ENCODE measurements at regions not wholly inside any gene's neighbourhood (a gene's known extent, or its start where the extent isn't known, plus 50 kb on each side); places are given as distances from the start of the nearest gene placed in this dataset.

- DNase-seq: no peak
- Mint-ChIP-seq H3K9me3 (no peaks in the 10 kb centered on the region), H3K27ac (no peak overlapping the region), H3K36me3 (no peaks in the 10 kb centered on the region), H3K4me3 (no peak overlapping the region), H3K4me1 (no peaks in the 10 kb centered on the region), H3K27me3 (ENCODE audit: low read depth in 3 of 3) (peaks cover 0 to 2% (median 2%) of the 10 kb centered on the region in 3 donors)
Measured at GRCh38 chr2:156191527-156191926, 141.0 kb downstream of the NR4A2 start.

GRCh38 chr2:156190517-156190916 is 142.0 kb downstream of the NR4A2 start:
- H3K27me3 Mint-ChIP-seq (ENCODE audit: low read depth in 3 of 3): peaks cover 0 to 2% (median 2%) of the 10 kb centered on the region in 3 donors
- no peaks in the 10 kb centered on the region for H3K4me1 Mint-ChIP-seq
- H3K4me3 Mint-ChIP-seq: no peak overlapping the region
- no peaks in the 10 kb centered on the region for H3K9me3 Mint-ChIP-seq
- no peak for DNase-seq
- no peak overlapping the region for H3K27ac Mint-ChIP-seq
- H3K36me3 Mint-ChIP-seq: no peaks in the 10 kb centered on the region

- no peak for DNase-seq
- H3K9me3 Mint-ChIP-seq: no peaks in the 10 kb centered on the region
- H3K27ac Mint-ChIP-seq: no peak overlapping the region
- no peak overlapping the region for H3K4me3 Mint-ChIP-seq
- no peaks in the 10 kb centered on the region for H3K36me3 Mint-ChIP-seq
- H3K4me1 Mint-ChIP-seq: no peaks in the 10 kb centered on the region
- H3K27me3 Mint-ChIP-seq (ENCODE audit: low read depth in 3 of 3): peaks cover 0 to 2% (median 2%) of the 10 kb centered on the region in 3 donors
Measured at GRCh38 chr2:156189584-156189983, 142.9 kb downstream of the NR4A2 start.

GRCh38 chr2:156189143-156189542 is 143.4 kb downstream of the NR4A2 start:
- H3K9me3 Mint-ChIP-seq: no peaks in the 10 kb centered on the region

GRCh38 chr2:156182132-156182531 is 150.4 kb downstream of the NR4A2 start:
- no peak overlapping the region for H3K4me3 Mint-ChIP-seq
- H3K9me3 Mint-ChIP-seq: no peaks in the 10 kb centered on the region
- no peaks in the 10 kb centered on the region for H3K4me1 Mint-ChIP-seq
- no peak overlapping the region for H3K27ac Mint-ChIP-seq
- H3K36me3 Mint-ChIP-seq: no peaks in the 10 kb centered on the region
- no peak for DNase-seq
- peaks cover 0 to 15% (median 0%) of the 10 kb centered on the region in 3 donors for H3K27me3 Mint-ChIP-seq (ENCODE audit: low read depth in 3 of 3)

More at GRCh38 chr2:156189143-156189542, 143.4 kb downstream of the NR4A2 start:
- Mint-ChIP-seq H3K4me3 (no peak overlapping the region), H3K36me3 (no peaks in the 10 kb centered on the region), H3K4me1 (no peaks in the 10 kb centered on the region), H3K27me3 (ENCODE audit: low read depth in 3 of 3) (peaks cover 0 to 2% (median 2%) of the 10 kb centered on the region in 3 donors), H3K27ac (no peak overlapping the region)
- no peak for DNase-seq

GRCh38 chr2:156181208-156181607 is 151.3 kb downstream of the NR4A2 start:
- H3K36me3 Mint-ChIP-seq: no peaks in the 10 kb centered on the region
- H3K27ac Mint-ChIP-seq: no peak overlapping the region
- H3K4me1 Mint-ChIP-seq: no peaks in the 10 kb centered on the region
- DNase-seq: no peak
- H3K4me3 Mint-ChIP-seq: no peak overlapping the region
- peaks cover 0 to 13% (median 0%) of the 10 kb centered on the region in 3 donors for H3K27me3 Mint-ChIP-seq (ENCODE audit: low read depth in 3 of 3)
- H3K9me3 Mint-ChIP-seq: no peaks in the 10 kb centered on the region

GRCh38 chr2:156177654-156178053 is 154.9 kb downstream of the NR4A2 start:
- Mint-ChIP-seq H3K9me3 (no peaks in the 10 kb centered on the region), H3K27me3 (ENCODE audit: low read depth in 3 of 3) (peaks cover 1 to 12% (median 3%) of the 10 kb centered on the region in 3 donors), H3K4me3 (no peak overlapping the region), H3K4me1 (no peaks in the 10 kb centered on the region), H3K27ac (no peak overlapping the region), H3K36me3 (no peaks in the 10 kb centered on the region)
- no peak for DNase-seq

GRCh38 chr2:156175946-156176345 is 156.6 kb downstream of the NR4A2 start:
- Mint-ChIP-seq H3K27me3 (ENCODE audit: low read depth in 3 of 3) (peaks cover 1 to 12% (median 4%) of the 10 kb centered on the region in 3 donors), H3K4me3 (no peak overlapping the region), H3K36me3 (no peaks in the 10 kb centered on the region), H3K27ac (no peak overlapping the region), H3K4me1 (no peaks in the 10 kb centered on the region), H3K9me3 (no peaks in the 10 kb centered on the region)
- DNase-seq: no peak

GRCh38 chr2:156170929-156171328 is 161.6 kb downstream of the NR4A2 start:
- no peak for DNase-seq
- Mint-ChIP-seq H3K4me3 (no peak overlapping the region), H3K9me3 (no peaks in the 10 kb centered on the region), H3K27me3 (ENCODE audit: low read depth in 3 of 3) (peaks cover 1 to 10% (median 6%) of the 10 kb centered on the region in 3 donors), H3K36me3 (no peaks in the 10 kb centered on the region), H3K4me1 (no peaks in the 10 kb centered on the region), H3K27ac (no peak overlapping the region)

- H3K27me3 Mint-ChIP-seq (ENCODE audit: low read depth in 3 of 3): peaks cover 0 to 8% (median 4%) of the 10 kb centered on the region in 3 donors
- DNase-seq: no peak
- H3K9me3 Mint-ChIP-seq: no peaks in the 10 kb centered on the region
- H3K4me3 Mint-ChIP-seq: no peak overlapping the region
- H3K4me1 Mint-ChIP-seq: no peaks in the 10 kb centered on the region
- no peaks in the 10 kb centered on the region for H3K36me3 Mint-ChIP-seq
- no peak overlapping the region for H3K27ac Mint-ChIP-seq
Measured at GRCh38 chr2:156165742-156166141, 166.8 kb downstream of the NR4A2 start.

- no peak overlapping the region for H3K27ac Mint-ChIP-seq
- no peaks in the 10 kb centered on the region for H3K36me3 Mint-ChIP-seq
- no peaks in the 10 kb centered on the region for H3K4me1 Mint-ChIP-seq
- no peak for DNase-seq
- H3K9me3 Mint-ChIP-seq: no peaks in the 10 kb centered on the region
- H3K4me3 Mint-ChIP-seq: no peak overlapping the region
- H3K27me3 Mint-ChIP-seq (ENCODE audit: low read depth in 3 of 3): peaks cover 0 to 8% (median 4%) of the 10 kb centered on the region in 3 donors
Measured at GRCh38 chr2:156164091-156164720, 168.3 kb downstream of the NR4A2 start.

GRCh38 chr2:156158808-156159207 is 173.7 kb downstream of the NR4A2 start:
- H3K27ac Mint-ChIP-seq: no peak overlapping the region
- no peak overlapping the region for H3K4me3 Mint-ChIP-seq
- H3K36me3 Mint-ChIP-seq: no peaks in the 10 kb centered on the region
- peaks cover 0 to 2% (median 0%) of the 10 kb centered on the region in 6 donors for H3K9me3 Mint-ChIP-seq
- DNase-seq: no peak
- H3K4me1 Mint-ChIP-seq: no peaks in the 10 kb centered on the region
- peaks cover 0 to 1% (median 0%) of the 10 kb centered on the region in 3 donors for H3K27me3 Mint-ChIP-seq (ENCODE audit: low read depth in 3 of 3)

- no peaks in the 10 kb centered on the region for H3K36me3 Mint-ChIP-seq
- H3K27me3 Mint-ChIP-seq (ENCODE audit: low read depth in 3 of 3): peaks cover 0 to 3% (median 1%) of the 10 kb centered on the region in 3 donors
- no peak overlapping the region for H3K27ac Mint-ChIP-seq
- H3K4me1 Mint-ChIP-seq: no peaks in the 10 kb centered on the region
- H3K4me3 Mint-ChIP-seq: no peak overlapping the region
- H3K9me3 Mint-ChIP-seq: peaks cover 0 to 2% (median 0%) of the 10 kb centered on the region in 6 donors
- no peak for DNase-seq
Measured at GRCh38 chr2:156157670-156158069, 174.9 kb downstream of the NR4A2 start.

GRCh38 chr2:156156580-156156979 is 175.9 kb downstream of the NR4A2 start:
- Mint-ChIP-seq H3K27ac (no peak overlapping the region), H3K4me1 (no peaks in the 10 kb centered on the region), H3K9me3 (peaks cover 0 to 2% (median 0%) of the 10 kb centered on the region in 6 donors), H3K27me3 (ENCODE audit: low read depth in 3 of 3) (peaks cover 0 to 3% (median 1%) of the 10 kb centered on the region in 3 donors), H3K4me3 (no peak overlapping the region), H3K36me3 (no peaks in the 10 kb centered on the region)
- DNase-seq: no peak

GRCh38 chr2:156155319-156155718 is 177.2 kb downstream of the NR4A2 start:
- H3K27me3 Mint-ChIP-seq (ENCODE audit: low read depth in 3 of 3): peaks cover 0 to 3% (median 3%) of the 10 kb centered on the region in 3 donors
- H3K4me3 Mint-ChIP-seq: no peak overlapping the region
- no peak overlapping the region for H3K27ac Mint-ChIP-seq
- no peaks in the 10 kb centered on the region for H3K4me1 Mint-ChIP-seq
- H3K9me3 Mint-ChIP-seq: peaks cover 0 to 2% (median 0%) of the 10 kb centered on the region in 6 donors
- DNase-seq: no peak
- H3K36me3 Mint-ChIP-seq: no peaks in the 10 kb centered on the region

All from immature natural killer cell (primary cell).